ENCODE measurements at regions not wholly inside any gene's neighbourhood (a gene's known extent, or its start where the extent isn't known, plus 50 kb on each side); places are given as distances from the start of the nearest gene placed in this dataset.

DNA sequence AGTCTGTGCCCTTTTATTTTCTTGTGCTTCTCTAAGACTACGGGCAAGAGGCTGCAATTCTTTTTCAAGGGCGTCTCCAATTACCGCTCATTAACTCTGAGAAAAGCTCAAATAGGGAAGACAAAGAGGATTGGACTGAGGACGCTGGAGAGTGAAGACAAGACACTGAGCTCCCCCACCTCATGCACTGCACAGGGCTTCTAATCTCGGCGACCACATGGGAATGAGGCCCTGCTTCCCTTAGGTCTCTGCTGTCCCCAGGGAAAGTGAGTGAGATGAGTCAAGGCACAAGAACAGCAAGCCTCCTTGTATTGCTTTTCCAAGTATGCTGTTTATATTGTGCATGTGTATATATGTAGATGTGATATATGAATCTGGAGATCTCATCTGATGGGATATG is 392.2 kb upstream of the CFAP20DC start:
- DNase-seq, result no peak

DNA sequence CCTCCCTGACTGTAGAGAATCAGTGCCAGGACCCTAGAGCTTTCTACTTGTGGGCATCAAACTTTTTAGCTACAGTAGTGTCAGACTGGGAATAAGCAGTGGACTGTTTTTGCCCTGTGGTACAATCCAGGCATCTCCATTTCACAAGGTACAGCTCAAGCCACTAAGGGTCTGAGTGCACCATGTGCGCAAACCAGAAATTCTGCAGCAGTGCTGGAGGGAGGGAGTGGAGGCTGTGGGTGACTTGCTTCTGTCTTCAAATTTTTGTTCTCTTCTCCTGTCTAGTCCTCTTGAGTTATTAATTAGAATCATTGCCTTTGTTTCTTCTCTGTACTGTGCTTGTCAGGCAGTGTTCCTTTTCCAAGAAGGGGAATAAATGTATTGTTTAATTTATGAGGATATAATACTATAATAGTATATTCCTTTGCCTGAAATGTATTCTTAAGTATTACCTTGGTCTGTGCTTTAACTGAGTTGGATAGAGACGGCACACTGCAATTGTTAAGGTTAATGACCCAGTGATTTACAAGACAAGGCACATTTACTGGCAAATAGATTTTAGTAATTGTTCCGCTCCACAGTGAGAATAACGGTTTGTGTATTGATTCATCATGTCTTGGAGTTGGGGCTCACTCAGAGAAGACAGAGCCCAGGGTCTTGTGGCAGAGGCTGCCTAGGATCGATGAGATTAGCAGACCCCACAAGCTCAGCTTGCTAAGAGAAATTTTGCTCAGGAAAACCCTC is 390.6 kb upstream of the CFAP20DC start:
- no peak for DNase-seq

GRCh38 chr3:59438492-59438891 is 388.7 kb upstream of the CFAP20DC start:
- no peak for DNase-seq

- no peak for DNase-seq
Observed at GRCh38 chr3:59436164-59436958, 386.5 kb upstream of the CFAP20DC start.

DNA sequence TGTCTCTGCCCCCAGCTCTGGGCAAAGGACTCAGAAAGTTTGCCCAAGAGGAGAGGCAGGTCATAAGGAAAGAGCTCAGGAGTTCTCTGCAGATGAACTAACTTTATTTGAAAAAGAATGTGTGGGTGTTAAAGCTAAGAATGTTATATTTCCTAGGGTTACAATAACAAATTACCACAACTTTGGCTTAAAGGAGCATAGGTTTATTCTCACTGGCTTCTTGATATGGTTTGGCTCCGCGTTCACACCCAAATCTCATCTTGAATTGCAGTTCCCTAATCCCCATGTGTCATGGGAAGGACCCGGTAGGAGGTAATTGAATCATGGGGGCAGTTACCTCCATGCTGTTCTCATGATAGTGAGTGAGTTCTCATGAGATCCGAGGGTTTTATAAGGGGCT is 383.7 kb upstream of the CFAP20DC start:
- no peak for DNase-seq

- no peak for DNase-seq
Observed at GRCh38 chr3:59432665-59433064, 382.8 kb upstream of the CFAP20DC start.

DNA sequence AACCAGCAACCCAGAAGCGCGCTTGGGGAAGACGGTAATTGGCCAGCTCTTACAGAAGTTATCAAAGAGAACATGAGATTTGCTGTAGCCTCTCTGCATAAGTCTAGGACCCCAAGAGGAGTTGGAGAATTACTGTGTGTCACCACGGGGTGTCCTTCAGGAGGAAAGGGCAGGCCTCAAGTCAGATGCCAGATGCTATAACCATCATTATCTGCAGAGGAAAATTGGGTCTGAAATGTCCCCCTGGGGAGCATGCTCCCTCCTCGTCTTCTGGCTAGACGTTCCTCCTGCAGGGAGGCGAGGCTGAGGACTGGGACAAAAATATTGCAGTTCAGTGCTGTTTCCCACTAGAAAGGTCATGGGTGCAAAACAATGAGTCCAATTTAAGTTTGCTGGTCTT is 380.5 kb upstream of the CFAP20DC start:
- DNase-seq, result no peak

DNA sequence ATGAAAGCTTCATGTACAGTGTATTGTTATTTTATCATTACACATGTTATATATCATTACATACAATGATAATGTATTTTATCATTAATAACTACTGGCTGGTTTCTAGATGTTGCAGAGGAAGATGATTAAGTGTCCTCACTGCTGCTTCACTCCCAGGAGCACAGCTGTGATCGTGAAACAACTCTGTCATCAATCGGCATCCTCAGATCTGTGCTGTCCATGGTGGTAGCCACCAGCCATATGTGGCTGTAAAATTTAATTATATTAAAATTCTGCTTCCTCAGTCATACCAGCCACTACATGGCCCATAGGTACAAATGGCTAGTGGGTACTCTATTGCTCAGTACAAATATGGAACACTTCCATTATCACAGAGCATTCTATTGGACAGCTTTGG is 379.4 kb upstream of the CFAP20DC start:
- DNase-seq, result no peak

GRCh38 chr3:59426821-59427565 is 377.2 kb upstream of the CFAP20DC start:
- no peak for DNase-seq

DNA sequence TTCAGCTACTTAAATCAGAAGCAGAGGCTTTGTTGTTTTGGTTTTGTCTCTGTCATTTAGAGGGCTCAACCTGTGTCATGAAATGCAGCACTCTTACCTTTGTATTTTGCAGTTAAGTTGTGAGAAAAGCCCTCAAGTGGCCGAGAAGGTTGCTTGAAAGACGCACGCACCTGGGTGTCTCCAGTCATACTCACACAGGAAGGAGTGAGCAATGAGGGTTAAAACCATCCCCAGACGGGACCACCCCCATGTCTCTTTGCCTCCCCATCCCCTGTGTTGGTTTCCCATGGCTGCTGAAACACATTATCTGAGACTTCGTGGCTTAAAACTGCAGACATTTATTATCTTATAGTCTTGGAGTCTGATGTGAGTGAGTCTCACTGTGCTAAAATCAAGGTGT is 376.1 kb upstream of the CFAP20DC start:
- no peak for DNase-seq

DNA sequence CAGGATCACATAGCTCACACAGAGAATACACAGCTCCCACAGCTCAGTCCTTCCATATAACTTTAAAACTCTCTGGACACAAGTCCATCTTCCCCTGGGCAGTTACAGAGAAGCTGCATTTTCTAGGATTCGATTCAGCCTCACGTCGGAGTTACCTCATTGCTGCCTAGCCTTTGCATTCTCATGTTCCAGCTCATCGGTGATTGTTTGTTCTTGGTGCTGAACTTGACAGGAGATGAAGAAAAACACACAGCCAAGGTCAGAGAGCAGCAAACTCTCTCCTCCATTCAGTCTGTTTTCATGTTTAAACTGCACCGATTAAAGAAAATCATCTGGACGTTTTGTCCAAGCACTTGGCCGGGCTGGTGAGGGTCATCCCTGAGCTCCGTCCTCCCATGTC is 375.5 kb upstream of the CFAP20DC start:
- DNase-seq, result no peak

DNA sequence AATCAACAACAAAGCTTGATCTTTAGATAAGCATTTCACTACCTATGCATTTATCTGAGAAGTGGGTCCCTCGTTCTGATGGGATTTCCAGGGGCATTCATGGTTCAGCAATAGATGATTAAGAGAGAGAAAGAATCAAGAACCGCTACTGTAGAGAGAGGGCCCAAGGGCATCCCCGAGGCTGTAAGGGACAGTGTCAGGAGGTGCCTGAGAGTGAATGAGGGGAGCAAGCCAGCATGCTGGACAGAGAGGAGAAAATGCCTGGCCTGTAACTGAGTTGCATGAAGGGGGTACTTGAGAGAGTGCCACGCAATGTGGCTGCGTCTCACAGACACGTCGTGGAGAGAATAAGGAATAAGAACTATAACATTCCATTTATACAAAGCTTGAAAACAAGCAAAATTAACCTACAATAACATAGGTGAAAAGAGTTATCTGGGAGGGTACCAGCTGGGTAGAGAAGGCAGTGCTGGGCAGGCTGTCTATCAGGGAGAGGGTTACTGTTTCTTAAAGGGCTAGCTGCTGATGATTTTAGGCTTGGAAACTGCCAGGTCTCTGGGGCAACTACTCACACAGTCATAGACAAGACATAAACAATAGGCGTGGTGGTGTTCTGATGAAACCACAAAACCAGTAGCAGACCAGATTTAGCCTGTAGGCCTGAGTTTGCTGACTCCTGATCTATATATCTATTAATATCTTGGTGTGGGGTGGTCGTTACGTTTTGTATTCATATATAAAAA is 374.6 kb upstream of the CFAP20DC start:
- DNase-seq, result no peak

GRCh38 chr3:59423707-59424106 is 373.9 kb upstream of the CFAP20DC start:
- DNase-seq, result no peak

- DNase-seq, result no peak
Observed at GRCh38 chr3:59422312-59422711, 372.5 kb upstream of the CFAP20DC start.

DNA sequence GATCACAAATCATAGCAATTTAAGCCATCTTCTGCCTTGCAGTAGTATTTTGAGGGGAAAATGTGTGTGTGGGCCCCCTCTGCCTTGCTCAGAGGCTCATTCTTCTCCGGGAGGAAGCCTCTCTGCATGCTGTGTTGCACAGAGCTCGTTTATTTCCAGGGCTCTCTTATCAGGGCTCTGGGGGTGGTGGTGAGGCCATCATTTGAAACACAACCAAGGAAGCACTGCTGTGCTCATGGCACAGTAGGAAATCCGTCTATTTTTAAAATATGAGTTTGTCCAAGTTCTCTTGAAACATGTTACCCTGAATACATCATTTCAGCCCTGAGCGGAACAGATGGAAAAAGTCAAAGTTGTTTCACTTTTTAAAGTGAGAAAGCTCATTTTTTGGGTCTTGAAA is 369.0 kb upstream of the CFAP20DC start:
- DNase-seq, result no peak

DNA sequence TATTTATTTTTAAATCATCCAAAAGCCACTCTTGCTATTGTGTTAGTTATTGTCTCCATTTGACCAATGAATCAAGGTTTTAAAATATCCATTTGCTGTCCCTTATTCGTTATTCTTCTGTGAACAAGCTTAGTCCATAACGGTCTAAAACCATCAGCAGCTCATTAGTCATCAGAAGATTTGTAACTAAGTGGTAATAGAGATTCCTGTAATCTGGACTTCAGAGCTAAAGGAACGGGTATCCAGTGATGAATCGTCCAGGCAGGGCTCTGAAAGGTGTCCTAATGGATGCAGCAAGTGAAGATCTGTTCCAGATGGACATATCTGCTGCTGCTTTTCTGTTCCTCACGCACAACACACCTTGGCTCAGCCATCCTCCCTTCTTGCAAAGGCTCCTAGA is 362.7 kb upstream of the CFAP20DC start:
- DNase-seq, result no peak

DNA sequence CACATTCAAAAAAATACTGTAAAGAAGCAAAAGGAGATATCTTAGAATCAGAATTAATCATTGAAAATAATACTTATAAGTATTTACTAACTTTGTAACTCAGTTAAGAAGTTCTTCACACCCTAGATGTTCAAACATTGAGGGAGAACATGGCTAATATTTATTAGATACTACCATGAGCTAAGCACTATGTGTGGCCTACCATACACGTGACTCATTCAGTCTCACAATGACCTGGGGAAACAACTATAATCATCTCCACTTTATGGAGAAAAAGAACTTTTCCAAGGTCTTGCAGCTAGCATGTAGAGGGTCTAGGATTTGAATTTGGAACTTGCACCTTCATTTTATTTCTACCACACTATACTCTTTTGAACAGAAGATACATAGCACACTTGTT is 361.9 kb upstream of the CFAP20DC start:
- DNase-seq, result no peak

- DNase-seq, result no peak
Observed at GRCh38 chr3:59411186-59411585, 361.4 kb upstream of the CFAP20DC start.

DNA sequence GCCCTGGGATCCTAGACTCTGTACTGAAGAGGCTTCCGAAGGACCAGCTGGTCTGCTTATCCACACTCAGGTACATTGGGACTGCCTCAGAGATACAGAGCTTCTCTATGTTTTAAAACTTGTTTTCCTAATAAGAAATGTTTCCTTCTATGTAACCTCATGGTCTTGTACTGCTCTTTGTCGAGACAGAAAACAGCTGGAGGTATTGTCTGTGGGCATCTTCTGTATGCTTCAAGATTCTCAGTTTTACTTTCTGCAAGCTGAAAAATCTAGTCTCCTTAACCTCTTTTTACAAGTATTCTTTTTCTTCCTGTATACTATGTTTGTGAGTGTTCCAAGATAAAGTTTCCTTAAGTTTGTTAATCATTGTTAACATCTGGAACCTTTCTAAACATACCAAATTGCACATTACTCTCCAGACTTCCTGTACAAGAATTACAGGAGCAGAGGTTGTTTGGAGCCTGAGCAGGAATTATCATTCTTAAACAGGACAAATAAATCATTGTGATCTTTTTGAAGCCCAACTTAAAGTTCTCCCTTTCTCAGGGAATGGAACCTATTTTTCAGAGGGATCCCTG is 358.3 kb upstream of the CFAP20DC start:
- DNase-seq, result no peak

DNA sequence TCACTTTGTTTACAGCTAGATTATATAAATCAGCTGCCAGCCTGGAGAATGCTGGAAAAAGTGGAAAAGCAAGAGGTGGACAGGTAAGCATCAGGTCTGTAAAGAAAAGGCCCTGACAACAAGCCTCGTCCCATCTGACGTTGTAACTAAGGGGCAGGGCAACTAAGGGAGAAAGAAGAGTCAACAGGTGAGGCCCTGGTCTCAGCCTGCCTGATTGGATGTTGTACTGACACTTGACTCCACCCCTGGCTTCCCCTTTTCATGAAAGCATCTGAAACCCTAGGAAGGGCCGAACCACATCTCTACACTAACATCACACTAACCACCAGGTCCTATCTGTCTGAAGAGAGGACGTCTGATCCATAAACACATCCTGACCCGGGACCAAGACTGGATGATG is 357.6 kb upstream of the CFAP20DC start:
- no peak for DNase-seq

GRCh38 chr3:59406943-59407342 is 357.1 kb upstream of the CFAP20DC start:
- DNase-seq, result no peak

DNA sequence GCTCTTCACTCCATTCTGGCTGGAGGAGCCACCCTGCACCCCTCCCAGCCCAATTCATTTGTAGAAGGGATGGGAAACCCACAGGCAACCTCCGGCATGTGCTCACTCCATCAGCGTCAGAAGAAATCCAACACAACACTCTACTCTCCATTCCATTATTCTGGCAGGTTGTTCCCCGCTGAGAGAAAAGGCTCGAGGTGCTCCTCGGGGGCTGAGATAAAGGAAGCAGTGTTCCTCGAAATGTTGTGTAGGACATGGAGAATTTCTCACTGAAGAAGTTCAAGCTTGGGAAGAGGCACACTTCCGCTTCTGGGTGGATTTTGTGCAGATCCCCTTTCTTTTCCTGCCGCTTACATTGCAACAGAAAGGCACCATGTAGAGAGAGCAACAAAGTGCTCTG is 355.0 kb upstream of the CFAP20DC start:
- DNase-seq, result no peak

- DNase-seq, result no peak
Observed at GRCh38 chr3:59404064-59404463, 354.2 kb upstream of the CFAP20DC start.

Measured in NCI-H187 treated with DMSO at 0.1 percent for 48 hours (cell line).